ENCODE measurements at regions not wholly inside any gene's neighbourhood (a gene's known extent, or its start where the extent isn't known, plus 50 kb on each side); places are given as distances from the start of the nearest gene placed in this dataset.

- TF ChIP-seq CBX5 (IDR thresholded peaks at IDR 0.05; ENCODE audit: low read depth, low read length) = no peak
These were observed 425.7 kb upstream of the CYLC2 start (continued) for GRCh38 chr9:102569436-102569835.

DNA sequence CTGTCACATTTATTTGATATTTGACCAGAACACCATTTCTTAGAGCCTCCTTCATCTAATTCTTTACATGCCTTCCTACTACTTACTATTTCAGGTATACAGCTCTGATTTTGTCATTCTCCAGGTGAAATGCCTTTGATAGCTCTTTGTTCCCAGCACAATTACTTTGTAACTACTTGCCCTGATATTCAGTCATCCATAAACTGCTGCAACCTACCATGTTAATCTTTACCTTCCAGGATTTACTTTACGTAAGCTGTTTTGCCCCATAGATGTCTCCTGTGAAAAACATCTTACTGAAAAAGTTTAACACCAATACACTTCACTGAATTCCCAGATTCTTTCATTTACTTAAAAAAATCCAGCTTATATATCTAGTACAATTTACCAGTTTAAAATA, 443.8 kb upstream of the CYLC2 start:
- Histone ChIP-seq H3K14ac (ENCODE audit: insufficient read length) (no peak overlapping the region), H3K56ac (replicated peaks; ENCODE audit: insufficient read length, low read depth, low read length) (no peak overlapping the region), H2BK15ac (ENCODE audit: low read length) (no peak overlapping the region), H4K20me1 (replicated peaks in 1 of 2; ENCODE audit: control insufficient read depth in 1 of 2, insufficient read depth in 2 of 2, low read length in 2 of 2) (no peaks in the 10 kb centered on the region), H3K36me3 (ENCODE audit: control insufficient read depth in 2 of 4, insufficient read depth in 4 of 4, low read length in 3 of 4) (no peaks in the 10 kb centered on the region), H2AFZ (ENCODE audit: low read length) (no peak overlapping the region), H2BK120ac (replicated peaks; ENCODE audit: low read depth, low read length) (no peak overlapping the region), H3K4ac (replicated peaks; ENCODE audit: insufficient read length, low read depth, low read length) (no peak overlapping the region), H3K79me1 (ENCODE audit: low read depth, low read length) (no peaks in the 10 kb centered on the region), H3K4me1 (replicated peaks in 1 of 4; ENCODE audit: control insufficient read depth in 3 of 4, insufficient read depth in 4 of 4, low read length in 3 of 4) (no peaks in the 10 kb centered on the region), H4K8ac (ENCODE audit: extremely low read depth, insufficient read depth, low read length) (no peak overlapping the region), H3K27ac (ENCODE audit: low read depth, low read length) (no peak overlapping the region), H2BK20ac (ENCODE audit: low read length) (no peak overlapping the region), H3K27me3 (replicated peaks in 1 of 4; ENCODE audit: control insufficient read depth in 3 of 4, extremely low read depth in 1 of 4, insufficient read depth in 3 of 4, low read length in 3 of 4) (no peaks in the 10 kb centered on the region), H3K9me3 (ENCODE audit: insufficient read depth in 2 of 2, low read depth in 1 of 2, low read length in 1 of 2) (peaks cover 14 to 21% of the 10 kb centered on the region in 2 experiments), H3K23ac (ENCODE audit: insufficient read length) (no peak overlapping the region), H3K23me2 (ENCODE audit: low read depth, low read length) (no peaks in the 10 kb centered on the region), H3K18ac (ENCODE audit: extremely low read depth, low read length) (no peak overlapping the region), H4K91ac (replicated peaks; ENCODE audit: insufficient read length, low read length) (no peak overlapping the region), H3K4me3 (ENCODE audit: extremely low read depth in 1 of 4, insufficient read depth in 2 of 4, low read depth in 3 of 4, low read length in 4 of 4) (no peak overlapping the region), H4K5ac (ENCODE audit: insufficient read length, low read depth, low read length) (no peak overlapping the region), H3K9ac (replicated peaks in 1 of 4; ENCODE audit: extremely low read depth in 1 of 4, low read depth in 3 of 4, low read length in 3 of 4) (no peak overlapping the region), H2BK12ac (ENCODE audit: low read depth, low read length) (no peak overlapping the region), H3K4me2 (ENCODE audit: insufficient read depth in 1 of 2, low read depth in 2 of 2, low read length in 2 of 2) (no peak overlapping the region), H2BK5ac (ENCODE audit: low read depth, low read length) (no peak overlapping the region), H3K79me2 (ENCODE audit: control insufficient read depth in 1 of 2, insufficient read depth in 2 of 2, low read length in 2 of 2) (no peaks in the 10 kb centered on the region), H2AK5ac (ENCODE audit: low read depth, low read length) (no peak overlapping the region)
- WGBS, 2 experiments (ENCODE audit: extremely low coverage in 1 of 2, insufficient coverage in 1 of 2, insufficient read length in 1 of 2, insufficient replicate concordance in 2 of 2, low coverage in 1 of 2, low lambda C conversion rate in 2 of 2, missing lambda C conversion rate in 1 of 2) = 95% methylated on average over 1 of the region's 1 CpG; no CpG with 5 or more reads in 1 of the 2 experiments
- DNase-seq (ENCODE audit: low read depth in 1 of 2, low spot score in 2 of 2) (no peak), FAIRE-seq (no peak)
- CTCF ChIA-PET (ENCODE audit: partially characterized antibody) = no interaction called here
- POLR2A ChIA-PET (ENCODE audit: partially characterized antibody) = no interaction called here
- TF ChIP-seq RFX5 (IDR thresholded peaks at IDR 0.05; ENCODE audit: borderline replicate concordance, low read depth, low read length) (no peak), CTBP2 (IDR thresholded peaks at IDR 0.05; ENCODE audit: borderline replicate concordance, insufficient read depth, insufficient read length, low read length) (no peak), CBX8 (IDR thresholded peaks at IDR 0.05; ENCODE audit: borderline replicate concordance, low read depth, low read length) (no peak)

All from H1 (cell line).